ENCODE measurements at regions not wholly inside any gene's neighbourhood (a gene's known extent, or its start where the extent isn't known, plus 50 kb on each side); places are given as distances from the start of the nearest gene placed in this dataset.

GRCh38 chr17:74061758-74062157 lies 141.7 kb upstream of the RPL38 start:
- intact Hi-C loops (cut with micrococcal nuclease) = no loop called here
- DNase-seq = no peak
- Mint-ChIP-seq H3K27me3 (peaks cover 16 to 21% of the 10 kb centered on the region in 2 donors), H3K36me3 (no peaks in the 10 kb centered on the region), H3K9me3 (peaks cover 0 to 2% (median 0%) of the 10 kb centered on the region in 8 donors), H3K27ac (no peak overlapping the region), H3K4me1 (no peaks in the 10 kb centered on the region), H3K4me3 (peak overlapping the region in 1 of 8 donors; percentile 1)
- Histone ChIP-seq H3K4me3 (ENCODE audit: low read length in 2 of 2) (no peak overlapping the region), H3K36me3 (ENCODE audit: insufficient read depth, low read length) (no peaks in the 10 kb centered on the region), H3K27me3 (ENCODE audit: insufficient read depth, low read length) (no peaks in the 10 kb centered on the region), H3K4me1 (ENCODE audit: insufficient read depth, low read length) (no peaks in the 10 kb centered on the region), H3K9me3 (ENCODE audit: control insufficient read depth in 1 of 2, low read length in 2 of 2) (no peaks in the 10 kb centered on the region), H3K27ac (ENCODE audit: low read depth, low read length) (no peak overlapping the region)
- ChIA-PET CTCF (ENCODE audit: partially characterized antibody) (no interaction called here), POLR2A (ENCODE audit: partially characterized antibody) (no interaction called here)

GRCh38 chr17:74062234-74062633 lies 141.2 kb upstream of the RPL38 start:
- CTCF ChIA-PET (ENCODE audit: partially characterized antibody) = no interaction called here

DNA sequence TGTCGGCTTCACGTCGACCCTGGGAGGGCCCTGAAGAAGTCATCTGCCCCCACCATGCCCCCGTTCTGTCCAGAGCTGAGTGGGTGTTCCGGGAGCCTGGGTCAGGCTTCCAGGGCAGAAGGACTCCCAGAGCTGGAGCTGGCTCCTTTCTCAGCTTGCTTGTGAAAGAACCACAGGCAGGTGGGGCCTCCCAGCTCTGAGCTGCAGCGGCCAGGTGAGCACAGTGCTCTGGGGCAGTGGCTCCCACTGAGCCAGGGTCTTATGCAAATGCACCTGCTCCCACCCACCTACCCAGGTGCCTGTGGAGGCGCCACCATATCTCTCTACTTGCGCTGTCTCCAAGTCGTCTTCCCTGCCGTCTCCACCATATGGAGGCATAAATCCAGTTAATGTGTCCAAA lies 140.0 kb upstream of the RPL38 start:
- no peaks in the 10 kb centered on the region for H3K27me3 ChIP-seq (ENCODE audit: insufficient read depth, low read length)
- Mint-ChIP-seq H3K36me3 (no peaks in the 10 kb centered on the region), H3K27ac (no peak overlapping the region), H3K4me1 (no peaks in the 10 kb centered on the region), H3K27me3 (peaks cover 10 to 19% of the 10 kb centered on the region in 2 donors), H3K9me3 (peaks cover 0 to 2% (median 0%) of the 10 kb centered on the region in 8 donors), H3K4me3 (no peak overlapping the region)
- no peak overlapping the region for H3K27ac ChIP-seq (ENCODE audit: low read depth, low read length)
- no peaks in the 10 kb centered on the region for H3K4me1 ChIP-seq (ENCODE audit: insufficient read depth, low read length)
- no peak overlapping the region for H3K4me3 ChIP-seq (ENCODE audit: low read length in 2 of 2)
- POLR2A ChIA-PET (ENCODE audit: partially characterized antibody) = no interaction called here
- DNase-seq = no peak
- CTCF ChIA-PET (ENCODE audit: partially characterized antibody) = no interaction called here
- intact Hi-C loops (cut with micrococcal nuclease) = no loop called here
- no peaks in the 10 kb centered on the region for H3K36me3 ChIP-seq (ENCODE audit: insufficient read depth, low read length)
- no peaks in the 10 kb centered on the region for H3K9me3 ChIP-seq (ENCODE audit: control insufficient read depth in 1 of 2, low read length in 2 of 2)

More at GRCh38 chr17:74062234-74062633, 141.2 kb upstream of the RPL38 start:
- H3K9me3 ChIP-seq (ENCODE audit: control insufficient read depth in 1 of 2, low read length in 2 of 2) = no peaks in the 10 kb centered on the region
- Mint-ChIP-seq H3K4me1 (no peaks in the 10 kb centered on the region), H3K27me3 (peaks cover 14 to 20% of the 10 kb centered on the region in 2 donors), H3K4me3 (no peak overlapping the region), H3K9me3 (peaks cover 0 to 2% (median 0%) of the 10 kb centered on the region in 8 donors), H3K27ac (no peak overlapping the region), H3K36me3 (no peaks in the 10 kb centered on the region)
- H3K27ac ChIP-seq (ENCODE audit: low read depth, low read length) = no peak overlapping the region
- POLR2A ChIA-PET (ENCODE audit: partially characterized antibody) = no interaction called here
- intact Hi-C loops (cut with micrococcal nuclease) = no loop called here
- no peaks in the 10 kb centered on the region for H3K36me3 ChIP-seq (ENCODE audit: insufficient read depth, low read length)
- H3K27me3 ChIP-seq (ENCODE audit: insufficient read depth, low read length) = no peaks in the 10 kb centered on the region
- DNase-seq = no peak
- H3K4me3 ChIP-seq (ENCODE audit: low read length in 2 of 2) = no peak overlapping the region
- H3K4me1 ChIP-seq (ENCODE audit: insufficient read depth, low read length) = no peaks in the 10 kb centered on the region

DNA sequence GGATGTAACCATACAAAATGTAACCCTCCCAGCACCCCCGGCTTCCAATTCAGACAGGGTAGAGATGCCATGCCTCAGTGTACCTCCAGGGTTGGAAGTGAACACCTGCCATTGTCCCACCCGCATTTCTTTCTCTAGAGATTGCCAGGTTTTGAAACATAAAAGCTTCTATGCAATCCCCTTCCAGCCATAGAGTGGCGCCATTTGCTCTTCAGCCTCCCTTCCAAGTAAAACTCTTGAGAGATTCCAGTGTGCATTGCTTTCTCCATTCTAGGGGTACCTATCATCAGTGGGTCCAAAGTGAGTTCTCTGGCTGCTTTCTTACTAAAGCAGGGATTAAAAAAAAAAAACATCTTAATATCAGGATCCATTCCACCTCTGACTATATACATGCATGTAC lies 133.1 kb upstream of the RPL38 start:
- no peaks in the 10 kb centered on the region for H3K4me1 ChIP-seq (ENCODE audit: insufficient read depth, low read length)
- H3K36me3 Mint-ChIP-seq = no peaks in the 10 kb centered on the region
- H3K9me3 ChIP-seq (ENCODE audit: control insufficient read depth in 1 of 2, low read length in 2 of 2) = no peaks in the 10 kb centered on the region
- H3K36me3 ChIP-seq (ENCODE audit: insufficient read depth, low read length) = no peaks in the 10 kb centered on the region
- intact Hi-C loops (cut with micrococcal nuclease) = no loop called here
- H3K27ac Mint-ChIP-seq = no peak overlapping the region
- DNase-seq = no peak
- H3K4me3 ChIP-seq (ENCODE audit: low read length in 2 of 2) = no peak overlapping the region
- peaks cover 0 to 5% (median 1%) of the 10 kb centered on the region in 8 donors for H3K9me3 Mint-ChIP-seq
- ChIA-PET CTCF (ENCODE audit: partially characterized antibody) (no interaction called here), POLR2A (ENCODE audit: partially characterized antibody) (no interaction called here)
- no peak overlapping the region for H3K4me3 Mint-ChIP-seq
- no peaks in the 10 kb centered on the region for H3K27me3 ChIP-seq (ENCODE audit: insufficient read depth, low read length)
- no peak overlapping the region for H3K27ac ChIP-seq (ENCODE audit: low read depth, low read length)
- no peaks in the 10 kb centered on the region for H3K4me1 Mint-ChIP-seq
- H3K27me3 Mint-ChIP-seq = peaks cover 6 to 8% of the 10 kb centered on the region in 2 donors

- POLR2A ChIA-PET (ENCODE audit: partially characterized antibody) = no interaction called here
- Mint-ChIP-seq H3K4me1 (no peaks in the 10 kb centered on the region), H3K4me3 (no peak overlapping the region), H3K36me3 (no peaks in the 10 kb centered on the region), H3K9me3 (peaks cover 0 to 5% (median 1%) of the 10 kb centered on the region in 8 donors), H3K27ac (no peak overlapping the region), H3K27me3 (peaks cover 5 to 7% of the 10 kb centered on the region in 2 donors)
- H3K27ac ChIP-seq (ENCODE audit: low read depth, low read length) = no peak overlapping the region
- H3K27me3 ChIP-seq (ENCODE audit: insufficient read depth, low read length) = no peaks in the 10 kb centered on the region
- CTCF ChIA-PET (ENCODE audit: partially characterized antibody) = no interaction called here
- H3K36me3 ChIP-seq (ENCODE audit: insufficient read depth, low read length) = no peaks in the 10 kb centered on the region
- H3K4me3 ChIP-seq (ENCODE audit: low read length in 2 of 2) = no peak overlapping the region
- H3K4me1 ChIP-seq (ENCODE audit: insufficient read depth, low read length) = no peaks in the 10 kb centered on the region
- DNase-seq = no peak
- no peaks in the 10 kb centered on the region for H3K9me3 ChIP-seq (ENCODE audit: control insufficient read depth in 1 of 2, low read length in 2 of 2)
- intact Hi-C loops (cut with micrococcal nuclease) = no loop called here
Observed at GRCh38 chr17:74070998-74071679, 132.3 kb upstream of the RPL38 start.

DNA sequence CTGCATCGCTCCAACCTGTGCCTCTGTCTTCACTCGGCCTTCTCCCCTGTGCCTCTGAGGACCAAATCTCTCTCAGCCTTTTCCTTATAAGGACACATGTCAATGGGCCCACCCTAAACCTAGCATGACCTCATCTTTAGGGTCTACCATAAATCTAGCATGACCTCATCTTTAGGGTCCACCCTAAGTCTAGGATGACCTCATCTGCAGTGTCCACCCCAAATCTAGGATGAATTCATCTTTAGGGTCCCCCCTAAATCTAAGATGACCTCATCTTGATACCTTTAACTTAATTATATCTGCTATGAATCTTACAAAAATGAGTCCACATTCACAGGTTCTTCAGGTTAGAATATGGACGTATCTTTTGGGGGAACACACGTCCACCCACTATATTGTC lies 131.1 kb upstream of the RPL38 start:
- H3K36me3 Mint-ChIP-seq = no peaks in the 10 kb centered on the region
- ChIA-PET POLR2A (ENCODE audit: partially characterized antibody) (no interaction called here), CTCF (ENCODE audit: partially characterized antibody) (no interaction called here)
- Histone ChIP-seq H3K36me3 (ENCODE audit: insufficient read depth, low read length) (no peaks in the 10 kb centered on the region), H3K4me3 (ENCODE audit: low read length in 2 of 2) (no peak overlapping the region), H3K9me3 (ENCODE audit: control insufficient read depth in 1 of 2, low read length in 2 of 2) (no peaks in the 10 kb centered on the region), H3K27me3 (ENCODE audit: insufficient read depth, low read length) (no peaks in the 10 kb centered on the region), H3K4me1 (ENCODE audit: insufficient read depth, low read length) (no peaks in the 10 kb centered on the region), H3K27ac (ENCODE audit: low read depth, low read length) (no peak overlapping the region)
- intact Hi-C loops (cut with micrococcal nuclease) = no loop called here
- peaks cover 0 to 5% of the 10 kb centered on the region in 2 donors for H3K27me3 Mint-ChIP-seq
- peaks cover 0 to 5% (median 1%) of the 10 kb centered on the region in 8 donors for H3K9me3 Mint-ChIP-seq
- no peaks in the 10 kb centered on the region for H3K4me1 Mint-ChIP-seq
- H3K27ac Mint-ChIP-seq = no peak overlapping the region
- DNase-seq = no peak
- no peak overlapping the region for H3K4me3 Mint-ChIP-seq

- Mint-ChIP-seq H3K27ac (no peak overlapping the region), H3K4me1 (no peaks in the 10 kb centered on the region), H3K9me3 (peaks cover 0 to 5% (median 0%) of the 10 kb centered on the region in 8 donors), H3K36me3 (no peaks in the 10 kb centered on the region), H3K4me3 (no peak overlapping the region), H3K27me3 (peaks cover 5% of the 10 kb centered on the region in 2 donors)
- Histone ChIP-seq H3K4me3 (ENCODE audit: low read length in 2 of 2) (no peak overlapping the region), H3K9me3 (ENCODE audit: control insufficient read depth in 1 of 2, low read length in 2 of 2) (no peaks in the 10 kb centered on the region), H3K36me3 (ENCODE audit: insufficient read depth, low read length) (no peaks in the 10 kb centered on the region), H3K27ac (ENCODE audit: low read depth, low read length) (no peak overlapping the region), H3K27me3 (ENCODE audit: insufficient read depth, low read length) (no peaks in the 10 kb centered on the region), H3K4me1 (ENCODE audit: insufficient read depth, low read length) (no peaks in the 10 kb centered on the region)
- ChIA-PET POLR2A (ENCODE audit: partially characterized antibody) (no interaction called here), CTCF (ENCODE audit: partially characterized antibody) (no interaction called here)
- DNase-seq = no peak
- intact Hi-C loops (cut with micrococcal nuclease) = no loop called here
Observed at GRCh38 chr17:74076446-74076845, 127.0 kb upstream of the RPL38 start.

GRCh38 chr17:74077231-74077630 lies 126.2 kb upstream of the RPL38 start:
- H3K4me3 ChIP-seq (ENCODE audit: low read length in 2 of 2) = no peak overlapping the region
- ChIA-PET POLR2A (ENCODE audit: partially characterized antibody) (no interaction called here), CTCF (ENCODE audit: partially characterized antibody) (no interaction called here)
- no peaks in the 10 kb centered on the region for H3K36me3 Mint-ChIP-seq
- H3K27me3 ChIP-seq (ENCODE audit: insufficient read depth, low read length) = no peaks in the 10 kb centered on the region
- H3K9me3 ChIP-seq (ENCODE audit: control insufficient read depth in 1 of 2, low read length in 2 of 2) = no peaks in the 10 kb centered on the region
- H3K9me3 Mint-ChIP-seq = peaks cover 0 to 5% (median under 1%) of the 10 kb centered on the region in 8 donors
- H3K4me1 Mint-ChIP-seq = no peaks in the 10 kb centered on the region
- no peak overlapping the region for H3K27ac ChIP-seq (ENCODE audit: low read depth, low read length)
- peaks cover 7 to 12% of the 10 kb centered on the region in 2 donors for H3K27me3 Mint-ChIP-seq
- no peaks in the 10 kb centered on the region for H3K4me1 ChIP-seq (ENCODE audit: insufficient read depth, low read length)
- DNase-seq = no peak
- H3K4me3 Mint-ChIP-seq = no peak overlapping the region
- intact Hi-C loops (cut with micrococcal nuclease) = no loop called here
- H3K36me3 ChIP-seq (ENCODE audit: insufficient read depth, low read length) = no peaks in the 10 kb centered on the region
- no peak overlapping the region for H3K27ac Mint-ChIP-seq
